Keratinocyte (primary cell): ENCODE measurements at regions not wholly inside any gene's neighbourhood (a gene's known extent, or its start where the extent isn't known, plus 50 kb on each side); places are given as distances from the start of the nearest gene placed in this dataset.

ENCODE experiments used
- EZH2 ChIP-seq: IDR thresholded peaks from one replicate; pipeline ENCODE4 v1.6.1; 2012; ENCODE audit warnings: inconsistent platforms, mild to moderate bottlenecking, low read length, moderate library complexity
- TF ChIP-seq, protein P1 (sequence below), 3 experiments: IDR thresholded peaks in 1 of 3; conservative IDR thresholded peaks in 1 of 3; optimal IDR thresholded peaks in 1 of 3; 2 replicates in 2 of 3; 3 replicates in 1 of 3; pipeline versions ENCODE3 to v1.5.1; 2011; ENCODE audit warnings: low read length in 3 of 3, mild to moderate bottlenecking in 3 of 3, moderate library complexity in 2 of 3, control low read depth in 1 of 3, inconsistent platforms in 1 of 3; ENCODE audit not compliant: insufficient read depth in 2 of 3; ENCODE audit errors: extremely low read depth in 1 of 3

DNA sequence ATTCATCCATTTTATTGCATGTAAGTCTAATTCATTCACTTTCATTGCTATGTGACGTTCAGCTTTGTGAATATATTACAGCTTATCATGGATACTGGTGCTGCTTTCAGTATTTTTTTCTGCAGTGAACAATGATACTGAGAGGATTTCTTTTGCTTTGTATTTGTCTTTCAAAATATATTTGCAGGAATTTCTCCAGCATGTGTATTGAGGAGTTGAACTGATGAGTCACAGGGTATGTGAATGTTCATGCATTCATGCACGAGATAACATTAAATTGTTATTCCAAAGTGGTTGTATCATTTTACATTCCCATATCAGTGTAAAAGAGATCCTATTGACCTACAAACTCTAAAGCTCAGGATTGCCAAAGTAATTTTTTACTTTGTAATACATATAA is 283.8 kb upstream of the ARSJ start:
- TF ChIP-seq, protein P1, sequence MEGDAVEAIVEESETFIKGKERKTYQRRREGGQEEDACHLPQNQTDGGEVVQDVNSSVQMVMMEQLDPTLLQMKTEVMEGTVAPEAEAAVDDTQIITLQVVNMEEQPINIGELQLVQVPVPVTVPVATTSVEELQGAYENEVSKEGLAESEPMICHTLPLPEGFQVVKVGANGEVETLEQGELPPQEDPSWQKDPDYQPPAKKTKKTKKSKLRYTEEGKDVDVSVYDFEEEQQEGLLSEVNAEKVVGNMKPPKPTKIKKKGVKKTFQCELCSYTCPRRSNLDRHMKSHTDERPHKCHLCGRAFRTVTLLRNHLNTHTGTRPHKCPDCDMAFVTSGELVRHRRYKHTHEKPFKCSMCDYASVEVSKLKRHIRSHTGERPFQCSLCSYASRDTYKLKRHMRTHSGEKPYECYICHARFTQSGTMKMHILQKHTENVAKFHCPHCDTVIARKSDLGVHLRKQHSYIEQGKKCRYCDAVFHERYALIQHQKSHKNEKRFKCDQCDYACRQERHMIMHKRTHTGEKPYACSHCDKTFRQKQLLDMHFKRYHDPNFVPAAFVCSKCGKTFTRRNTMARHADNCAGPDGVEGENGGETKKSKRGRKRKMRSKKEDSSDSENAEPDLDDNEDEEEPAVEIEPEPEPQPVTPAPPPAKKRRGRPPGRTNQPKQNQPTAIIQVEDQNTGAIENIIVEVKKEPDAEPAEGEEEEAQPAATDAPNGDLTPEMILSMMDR (optimal IDR thresholded peaks at IDR 0.05 in 1 of 3, IDR thresholded peaks at IDR 0.05 in 1 of 3, conservative IDR thresholded peaks at IDR 0.05 in 1 of 3; ENCODE audit: extremely low read depth in 1 of 3, insufficient read depth in 2 of 3, low read length in 3 of 3): no peak
- no peak for TF ChIP-seq EZH2
